LHCN-M2 (cell line): ENCODE measurements at regions not wholly inside any gene's neighbourhood (a gene's known extent, or its start where the extent isn't known, plus 50 kb on each side); places are given as distances from the start of the nearest gene placed in this dataset.

ENCODE experiments used
- DNase-seq: peaks from one replicate; pipeline ENCODE4 v3.0.0-alpha.2; 2012; ENCODE audit warnings: low read depth

DNA sequence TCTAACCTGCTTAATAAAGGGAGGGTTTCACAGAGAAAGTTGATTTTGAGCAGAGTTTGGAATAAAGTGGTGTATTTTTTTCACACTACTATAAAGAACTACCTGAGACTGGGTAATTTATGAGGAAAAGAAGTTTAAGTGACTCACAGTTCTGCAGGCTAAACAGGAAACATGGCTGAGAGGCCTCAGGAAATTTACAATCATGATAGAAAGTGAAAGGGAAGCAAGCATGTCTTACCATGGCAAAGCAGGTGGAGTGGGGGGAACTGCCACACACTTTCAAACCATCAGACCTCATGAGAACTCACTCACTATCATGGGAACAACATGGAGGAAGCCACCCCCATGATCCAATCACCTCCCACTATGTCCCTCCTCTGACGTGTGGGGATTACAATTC, 546.7 kb downstream of the EPHA4 start:
- DNase-seq = no peak

DNA sequence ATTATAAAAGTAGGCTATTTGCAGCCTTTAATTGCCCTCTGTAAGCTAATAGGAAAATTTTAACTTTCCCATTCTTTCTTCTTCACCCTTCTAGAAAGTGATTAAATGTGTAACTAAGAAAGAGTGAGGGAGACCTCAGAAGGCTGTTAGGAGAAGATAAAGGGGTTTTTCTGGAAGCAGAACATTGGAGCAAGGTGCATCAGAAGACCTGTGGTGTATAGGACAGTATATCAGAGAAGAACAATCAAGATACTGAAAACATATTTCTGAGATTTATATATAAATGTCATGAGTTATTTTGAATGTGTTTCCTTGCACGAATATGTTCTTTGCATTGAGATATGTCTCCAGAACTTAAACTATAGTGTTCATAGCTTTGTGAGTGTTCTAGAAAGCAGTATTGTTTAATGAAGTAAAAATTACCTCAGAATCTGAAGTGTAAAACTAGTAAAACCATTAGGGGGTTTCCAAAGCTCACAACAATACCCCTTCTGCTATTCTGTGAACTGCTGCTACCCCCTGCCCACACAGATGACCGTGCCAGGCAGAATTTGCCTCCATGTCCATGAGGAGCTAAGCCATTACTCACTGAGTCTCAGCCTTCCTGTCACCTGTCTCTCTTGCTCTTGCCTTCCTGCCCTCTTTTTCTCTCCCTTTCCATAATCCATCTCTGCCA, 537.9 kb downstream of the EPHA4 start:
- DNase-seq = peak; percentile 4

DNA sequence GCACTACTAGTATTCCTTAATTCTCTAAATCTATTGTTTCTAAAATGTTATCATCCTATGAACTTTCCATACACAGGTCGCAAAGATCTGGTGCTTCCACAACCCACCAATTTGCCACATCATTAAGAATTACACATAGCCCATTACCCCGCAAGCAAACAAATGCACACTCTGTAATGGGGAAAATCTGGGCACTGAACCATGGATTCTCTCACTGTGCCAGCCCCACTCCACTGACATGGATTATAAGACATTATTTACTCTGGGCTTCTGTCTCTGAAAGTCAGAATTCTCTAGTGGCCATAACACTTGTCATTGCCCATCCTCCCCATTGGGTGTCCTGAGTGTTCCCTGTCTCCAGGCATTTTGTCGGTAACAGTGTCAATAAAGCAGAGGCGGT, 537.1 kb downstream of the EPHA4 start:
- no peak for DNase-seq

DNA sequence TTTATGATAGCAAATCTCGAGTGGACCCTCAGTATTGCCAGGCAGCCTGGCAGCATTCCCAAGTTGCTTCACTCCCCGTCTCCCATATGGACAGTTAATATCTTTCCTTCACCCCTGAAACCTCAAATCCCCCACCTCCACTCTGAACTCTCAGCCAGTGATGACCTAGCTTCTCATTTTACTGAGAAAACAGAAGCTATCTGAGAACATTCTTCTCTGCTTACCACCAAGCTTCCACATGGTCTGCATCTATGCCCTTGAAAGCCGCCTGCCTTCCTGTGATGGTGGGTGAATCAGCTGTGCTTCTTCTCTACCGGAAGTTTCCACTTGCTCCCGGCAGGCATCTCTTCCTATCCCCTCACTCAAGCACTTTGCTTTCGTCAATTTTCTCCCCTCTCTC, 529.2 kb downstream of the EPHA4 start:
- peak; percentile 54 for DNase-seq

DNA sequence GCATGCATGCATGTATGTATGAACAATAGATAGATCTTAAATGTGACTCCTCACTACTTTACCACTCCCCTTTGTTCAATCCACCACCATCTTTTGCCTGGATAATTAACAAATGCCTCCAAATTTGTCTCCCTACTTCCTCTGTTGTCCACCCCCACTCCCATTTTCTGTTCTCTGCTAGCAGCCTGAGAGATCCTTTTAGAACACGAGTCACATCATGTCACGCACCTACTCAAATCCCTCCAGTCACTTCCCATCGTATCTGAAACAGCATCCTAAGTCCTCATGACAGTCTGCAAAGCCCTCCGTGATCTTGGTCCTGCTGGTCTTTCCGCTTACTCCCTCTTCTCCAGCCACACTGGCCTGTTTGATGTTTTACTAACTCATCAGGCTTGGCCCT, 527.3 kb downstream of the EPHA4 start:
- DNase-seq = no peak

DNA sequence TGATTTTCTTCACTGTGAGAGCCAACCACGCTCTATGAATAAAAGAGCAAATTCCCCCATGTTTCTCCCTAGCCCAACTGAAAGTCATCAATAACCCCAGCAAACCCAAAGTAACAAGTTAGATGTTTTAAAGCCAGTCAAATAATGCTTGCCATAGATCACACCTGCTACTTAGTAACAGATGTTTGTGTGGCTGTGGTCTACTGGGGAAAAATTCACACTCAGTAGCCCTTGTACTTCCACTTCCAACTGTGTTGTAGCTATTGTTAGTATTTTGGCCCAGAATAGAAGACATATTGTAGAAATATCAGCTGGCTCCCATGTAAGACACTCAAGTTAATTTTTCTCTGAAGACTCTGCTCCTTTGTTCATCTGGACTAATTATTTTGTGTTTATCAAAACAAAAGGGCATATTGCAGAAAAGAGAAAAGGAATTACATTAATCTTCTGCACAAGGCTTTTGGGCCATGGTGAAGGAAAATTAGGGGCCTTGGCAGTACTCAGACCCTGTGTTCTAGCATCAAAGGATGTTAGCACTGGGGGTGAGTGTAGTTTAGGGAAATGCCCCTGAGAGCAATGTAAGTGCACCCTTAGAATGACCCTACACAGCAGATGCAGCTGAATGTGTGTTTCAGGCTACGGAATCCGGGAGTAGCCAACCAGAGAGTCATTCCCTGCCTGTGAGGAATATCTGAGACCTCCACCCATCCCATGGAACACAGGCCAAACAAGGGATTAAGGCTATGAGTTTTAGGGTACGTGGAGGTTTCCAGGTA, 521.9 kb downstream of the EPHA4 start:
- peak; percentile 50 for DNase-seq

DNA sequence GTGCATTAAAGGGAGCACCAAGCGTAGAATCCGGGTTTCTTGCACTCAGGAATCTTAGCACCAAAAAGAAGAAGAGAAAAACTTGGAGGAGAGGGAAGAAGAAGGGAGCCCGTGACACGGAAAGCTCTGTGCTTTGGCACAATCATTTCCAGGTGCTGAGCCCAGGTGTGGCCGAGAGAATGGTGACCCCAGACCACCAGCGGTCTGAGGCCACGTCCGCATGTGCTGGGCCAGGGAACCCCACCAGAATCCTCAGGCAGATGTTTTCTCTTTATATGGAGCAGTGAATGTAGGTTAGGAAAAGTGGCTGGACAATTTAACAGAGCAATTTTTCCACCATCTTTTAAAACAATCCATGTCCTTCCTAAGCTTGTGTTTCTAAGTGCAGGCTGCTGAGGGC, 520.9 kb downstream of the EPHA4 start:
- no peak for DNase-seq

DNA sequence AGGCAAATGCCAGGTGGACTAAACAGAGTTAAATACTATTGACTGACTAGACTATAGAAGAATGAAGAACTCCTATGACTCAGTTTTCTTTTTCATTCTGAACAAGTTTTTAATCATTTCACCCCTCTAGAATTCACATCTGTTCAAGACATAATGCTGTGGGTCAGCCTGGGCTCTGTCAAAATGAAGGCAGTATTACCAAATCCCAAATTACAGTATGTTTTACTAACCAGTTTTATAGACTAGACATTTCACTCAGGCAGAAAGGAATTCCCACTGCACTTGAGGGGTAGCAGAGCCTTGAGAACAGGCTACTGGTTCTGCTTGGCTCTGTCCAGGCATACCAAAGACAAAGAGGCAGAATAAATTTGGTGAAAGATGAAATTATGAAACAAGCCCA, 511.7 kb downstream of the EPHA4 start:
- DNase-seq = peak; percentile 69

DNA sequence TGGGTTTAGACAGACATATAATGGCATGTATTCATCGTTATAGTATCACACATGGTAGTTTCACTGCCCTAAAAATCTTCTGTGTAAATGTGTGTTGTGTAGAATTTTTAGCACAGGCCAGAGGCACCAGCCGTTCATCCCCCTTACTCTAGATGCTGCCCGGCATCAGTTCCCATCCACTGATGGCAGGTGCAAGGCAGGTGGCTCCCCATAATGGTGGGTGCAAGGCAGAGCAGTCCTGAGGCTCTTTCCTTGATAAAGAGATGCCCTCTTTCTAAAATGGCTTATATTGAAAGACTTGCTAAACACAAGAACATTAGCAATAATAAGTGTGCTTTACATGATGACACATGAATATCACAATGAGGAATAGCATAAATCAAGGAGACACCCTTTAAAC, 508.5 kb downstream of the EPHA4 start:
- DNase-seq = no peak

DNA sequence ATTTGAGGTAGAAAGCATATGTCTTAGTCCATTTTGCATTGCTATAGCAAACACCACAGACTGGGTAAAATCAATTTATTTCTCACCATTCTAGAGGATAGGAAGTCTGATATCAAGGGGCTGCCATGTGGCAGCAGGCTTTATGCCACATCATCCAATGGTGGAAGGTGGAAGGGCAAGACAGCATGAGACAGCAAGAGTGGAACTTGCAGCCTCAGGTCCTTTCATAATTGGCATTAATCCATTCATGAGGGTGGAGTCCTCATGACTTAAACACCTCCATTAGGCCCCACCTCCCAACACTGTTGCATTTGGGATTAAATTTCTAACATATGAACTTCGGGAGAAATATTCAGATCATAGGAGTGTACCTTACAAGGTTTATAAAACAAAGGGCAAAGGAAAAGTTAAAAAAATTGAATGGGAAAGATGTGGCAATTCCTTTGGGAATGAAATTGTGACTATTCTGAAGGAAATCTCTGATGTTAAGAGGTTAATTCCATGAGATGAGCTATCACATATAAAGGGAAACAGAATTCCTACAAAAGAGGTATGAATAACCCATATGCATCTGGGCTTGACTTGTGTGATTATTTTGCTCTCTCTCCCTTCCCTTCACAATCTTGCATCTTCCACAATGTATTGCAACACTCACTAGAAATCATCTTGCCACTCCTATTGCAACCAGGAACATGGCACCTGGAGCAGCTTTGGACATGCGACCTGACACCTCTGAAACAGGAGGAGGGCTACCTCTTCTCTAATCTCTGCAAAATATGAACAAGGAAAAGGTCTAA, 507.8 kb downstream of the EPHA4 start:
- DNase-seq = no peak

DNA sequence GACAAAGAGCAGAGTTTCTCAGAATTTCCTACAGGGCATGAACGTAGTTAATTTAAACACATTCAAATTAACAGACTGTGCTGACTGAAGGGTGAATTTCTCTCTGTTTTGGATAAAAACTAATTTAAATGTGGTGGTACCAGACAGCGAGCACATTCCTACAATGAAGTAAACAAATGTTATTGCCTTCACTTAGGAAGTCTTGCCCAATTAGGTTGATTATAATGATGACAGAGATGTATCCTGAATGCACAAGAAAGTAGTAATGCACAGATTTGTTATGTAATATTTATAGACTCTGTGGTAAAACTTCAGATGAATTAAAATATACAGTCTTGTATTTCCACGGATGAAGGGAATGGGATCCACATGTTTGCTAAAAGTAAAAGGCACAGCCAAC, 507.2 kb downstream of the EPHA4 start:
- no peak for DNase-seq

DNA sequence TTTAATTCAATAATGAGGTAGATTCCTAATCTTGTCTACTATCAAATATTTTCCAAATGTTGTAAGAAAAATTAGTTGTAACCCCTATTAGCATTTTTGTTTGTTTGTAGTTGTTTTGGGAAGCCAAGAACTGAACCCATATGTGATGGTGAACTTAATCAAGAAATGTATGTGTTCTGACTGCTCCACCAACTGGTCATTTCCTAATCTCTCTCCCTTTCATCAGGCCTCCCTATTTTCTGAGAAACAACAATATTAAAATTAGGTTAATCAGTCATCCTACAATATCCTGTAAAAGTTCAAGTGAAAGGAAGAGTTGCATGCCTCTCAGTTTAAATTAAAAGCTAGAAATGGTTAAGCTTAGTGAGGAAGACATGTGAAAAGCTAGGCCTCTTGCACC, 504.0 kb downstream of the EPHA4 start:
- DNase-seq = peak; percentile 3

DNA sequence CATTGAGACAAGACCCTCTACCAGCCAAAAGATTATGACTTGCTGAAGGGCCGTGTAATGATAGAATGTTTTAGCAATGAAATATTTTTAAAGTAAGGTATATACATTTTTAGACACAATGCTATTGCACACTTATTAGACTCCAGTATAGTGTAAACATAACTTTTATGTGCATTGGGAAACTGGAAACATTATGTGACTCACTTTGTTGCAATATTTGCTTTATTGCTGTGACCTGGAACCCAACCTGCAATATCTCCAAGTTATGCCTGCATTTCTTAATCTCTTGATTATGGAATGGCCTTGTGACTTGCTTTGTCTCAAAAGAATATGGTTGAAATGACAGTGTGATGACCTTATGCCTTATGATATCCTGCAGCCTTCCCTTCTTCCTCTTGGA, 502.0 kb downstream of the EPHA4 start:
- no peak for DNase-seq

DNA sequence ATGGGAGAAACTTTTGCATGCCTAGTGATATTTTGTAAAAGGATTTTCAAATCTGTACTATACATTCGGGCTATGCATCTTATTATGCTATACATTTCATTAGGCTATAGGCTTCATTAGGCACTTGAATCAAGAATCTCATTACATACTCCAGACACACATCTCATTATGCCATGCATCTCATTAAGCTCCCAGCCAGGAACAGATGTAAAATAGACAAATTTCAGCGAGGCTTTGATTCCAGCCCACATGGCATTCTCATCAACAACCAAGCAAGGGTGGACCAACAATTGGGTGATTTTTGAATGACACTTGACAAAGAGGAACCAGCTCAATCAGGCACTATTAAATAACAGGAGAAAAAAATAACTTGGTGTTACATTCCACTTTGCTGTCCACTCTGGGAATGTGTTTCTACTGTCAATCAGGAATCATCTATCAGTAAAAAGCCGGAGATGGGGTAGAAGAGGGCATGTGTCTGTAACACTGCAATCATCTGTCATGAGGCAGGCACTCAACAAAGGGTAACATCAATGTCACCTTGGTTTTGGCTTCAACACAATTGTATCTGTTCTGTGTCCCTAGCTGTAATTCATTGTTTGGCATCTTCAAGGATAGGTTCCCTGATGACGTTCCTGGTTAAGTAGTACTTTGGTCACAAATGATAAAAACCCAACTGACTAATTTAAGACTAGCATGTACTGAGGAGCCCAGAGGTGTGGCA, 498.6 kb downstream of the EPHA4 start:
- no peak for DNase-seq

DNA sequence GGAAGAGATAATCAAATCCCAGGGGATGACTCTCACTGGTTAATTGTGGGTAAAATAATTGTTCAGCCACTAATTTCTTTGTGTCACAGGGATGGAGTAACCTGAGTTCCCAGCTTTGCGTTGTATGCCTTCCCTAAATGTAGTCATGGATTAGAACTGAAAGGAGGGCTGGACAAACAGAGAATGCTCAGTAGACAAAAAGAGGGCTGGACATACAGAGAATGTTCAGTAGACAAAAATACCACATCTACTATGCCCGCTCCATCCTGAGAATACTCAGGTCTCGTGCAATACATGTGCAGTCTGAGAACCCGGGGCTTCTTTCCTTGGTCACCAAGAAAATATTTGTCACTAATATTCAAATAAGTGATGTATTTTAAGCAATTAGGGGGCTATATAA, 497.9 kb downstream of the EPHA4 start:
- DNase-seq = no peak

DNA sequence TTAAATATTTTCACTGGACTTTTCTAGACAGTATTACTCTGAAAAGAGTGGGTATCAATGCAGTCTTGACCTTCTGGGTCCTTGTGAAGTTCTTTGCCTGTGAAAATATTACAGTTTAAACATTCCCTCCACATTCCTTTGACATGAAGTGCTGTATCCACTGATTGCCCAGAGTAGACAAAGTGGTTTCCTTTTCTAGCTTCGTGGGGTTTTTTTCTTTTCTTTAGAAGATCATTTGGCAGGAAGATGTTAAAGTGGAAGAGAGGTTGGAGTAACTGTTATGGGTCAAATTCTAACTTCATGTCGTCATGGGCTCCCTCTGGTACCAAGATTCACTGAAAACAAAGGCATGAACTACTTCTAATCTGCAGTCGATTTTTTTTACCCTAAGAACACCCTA, 496.9 kb downstream of the EPHA4 start:
- DNase-seq = peak; percentile 53

DNA sequence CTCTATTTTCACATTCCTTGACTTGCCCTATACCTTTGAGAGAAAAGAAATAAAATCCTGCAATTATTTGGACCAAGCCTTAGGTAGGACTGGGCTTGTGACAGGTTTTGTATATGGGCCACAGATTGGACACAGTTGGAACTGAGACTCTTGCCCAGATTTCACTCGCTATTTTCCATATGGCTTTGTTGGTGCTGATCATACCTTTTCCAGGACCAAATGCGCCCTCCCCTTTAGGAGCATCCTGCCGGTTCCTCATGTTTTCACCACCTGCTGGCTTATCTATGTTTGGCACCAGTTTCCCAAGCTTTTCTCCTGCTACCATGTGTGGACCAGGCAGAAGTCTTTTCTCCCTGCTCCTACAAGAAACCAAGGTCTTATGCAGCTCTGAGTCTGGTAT, 494.9 kb downstream of the EPHA4 start:
- DNase-seq = no peak

DNA sequence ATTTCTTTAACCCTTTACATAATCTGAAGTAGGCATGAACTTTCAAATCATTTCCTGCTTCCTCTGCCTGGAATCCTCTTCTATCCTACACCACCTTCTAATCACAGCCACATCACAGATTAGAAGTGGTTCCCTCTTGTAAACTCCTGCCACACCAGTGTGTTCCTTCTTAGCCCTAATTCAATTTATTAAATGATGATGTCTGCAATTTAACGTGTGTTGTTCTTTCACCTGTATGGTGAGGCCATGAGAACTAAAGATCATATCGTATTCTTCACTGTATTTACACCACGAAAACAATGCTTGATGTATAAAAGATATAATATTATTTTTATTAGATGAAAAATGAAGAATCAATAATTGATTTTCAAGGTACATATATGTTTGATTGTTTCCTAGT, 494.3 kb downstream of the EPHA4 start:
- no peak for DNase-seq

DNA sequence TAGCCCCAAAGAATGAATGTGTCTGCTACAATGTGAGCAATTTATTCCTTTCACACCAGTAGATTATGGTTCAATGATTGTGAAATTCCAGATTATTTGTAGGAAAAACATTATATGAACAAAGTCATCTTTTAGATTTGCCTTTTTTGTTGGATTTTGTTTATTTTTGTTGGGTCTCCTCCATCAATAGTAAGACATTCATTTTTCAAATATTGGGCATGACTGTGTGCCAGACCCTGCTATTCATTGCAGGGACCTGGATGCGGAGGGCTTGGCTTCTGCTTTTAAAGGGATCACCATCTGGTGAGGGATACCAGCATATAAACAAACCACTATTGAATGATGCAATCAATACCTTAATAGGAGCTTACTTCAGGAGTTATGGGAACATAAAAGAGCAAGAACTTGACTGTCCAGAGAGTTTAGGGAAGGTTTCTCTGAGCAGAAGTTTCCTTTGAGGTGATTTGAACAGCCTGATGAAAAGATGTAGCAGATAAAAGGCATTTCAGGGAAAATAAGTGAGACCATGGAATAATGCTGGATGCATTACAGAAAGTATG, 486.7 kb downstream of the EPHA4 start:
- no peak for DNase-seq

DNA sequence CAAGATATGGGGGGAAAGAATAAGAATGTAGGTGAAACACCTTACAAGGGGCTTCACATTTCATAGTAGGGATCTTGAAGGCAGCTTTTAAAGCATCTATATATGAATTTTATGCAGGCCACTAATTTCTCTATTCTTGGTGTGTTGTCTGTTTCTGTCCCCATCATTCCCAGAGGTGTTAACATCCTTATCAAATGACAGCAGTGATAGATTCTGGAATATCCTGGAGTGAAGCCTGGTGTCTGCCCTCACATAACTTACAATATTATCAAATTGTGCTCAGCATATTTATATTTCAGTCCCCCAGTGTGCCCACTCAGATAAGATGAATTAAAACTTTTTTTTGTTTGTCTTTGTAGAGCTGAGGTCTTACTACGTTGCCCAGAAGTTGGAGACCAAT, 486.2 kb downstream of the EPHA4 start:
- no peak for DNase-seq

DNA sequence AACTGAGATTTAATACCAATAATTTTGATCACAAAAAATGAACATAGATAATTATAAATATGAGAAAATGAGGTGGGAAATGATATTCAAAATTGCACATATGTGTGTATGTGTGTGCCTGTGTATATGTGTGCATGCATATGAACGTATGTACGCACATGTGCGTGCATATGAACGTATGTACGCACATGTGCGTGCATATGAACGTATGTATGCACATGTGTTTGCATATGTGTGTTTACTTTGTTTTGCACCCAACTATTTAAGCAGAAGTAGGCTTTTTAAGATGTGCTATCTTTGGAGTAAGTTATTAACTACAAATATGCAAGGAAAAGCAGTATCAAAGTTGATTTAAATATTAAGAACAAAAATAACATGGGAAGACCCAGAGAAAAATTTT, 484.3 kb downstream of the EPHA4 start:
- no peak for DNase-seq

DNA sequence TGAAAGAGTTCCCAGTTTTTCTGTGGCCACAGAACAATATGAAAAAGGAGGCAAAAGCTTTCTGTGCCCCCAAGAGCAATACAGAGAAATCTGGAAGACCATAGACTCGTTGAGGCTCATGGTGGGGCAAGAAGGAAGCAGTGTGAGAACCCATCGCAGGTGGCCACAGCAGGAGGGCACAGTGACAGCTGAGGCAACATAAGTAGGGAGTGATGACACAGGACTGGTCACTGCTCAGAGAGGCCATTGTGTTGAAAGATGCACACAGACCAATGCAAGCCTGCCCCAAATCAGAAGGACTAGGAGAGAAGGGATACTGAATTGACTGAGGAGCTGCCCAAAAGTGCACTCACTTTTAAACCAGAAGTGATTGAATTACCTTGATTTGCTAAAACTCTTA, 483.6 kb downstream of the EPHA4 start:
- peak; percentile 64 for DNase-seq
